Dendritic cell treated with granulocyte-macrophage colony-stimulating factor and Interleukin-4, amounts not matched to agents 40 ng/mL and 50 ng/mL, for 4 days (primary cell): ENCODE measurements at regions not wholly inside any gene's neighbourhood (a gene's known extent, or its start where the extent isn't known, plus 50 kb on each side); places are given as distances from the start of the nearest gene placed in this dataset.
A peak's percentile ranks its signal among the peaks of the same experiment; 100 is the strongest.
"Not testable (repeated sequence)": the region's sequence is repeated elsewhere in the genome, so short reads cannot be mapped to it uniquely, and the experiment has no call there.

Source experiments
- H3K27ac Mint-ChIP-seq: one replicate; pipeline ENCODE4 v1.8.0; 2022; ENCODE audit warnings: mild to moderate bottlenecking, mixed read lengths
- H3K27me3 Mint-ChIP-seq: one replicate; pipeline ENCODE4 v1.8.0; 2022; ENCODE audit warnings: mild to moderate bottlenecking, mixed read lengths
- H3K36me3 Mint-ChIP-seq: one replicate; pipeline ENCODE4 v1.8.0; 2022; ENCODE audit warnings: low read depth, mixed read lengths
- H3K4me1 Mint-ChIP-seq: one replicate; pipeline ENCODE4 v1.8.0; 2022; ENCODE audit warnings: low read depth, mixed read lengths
- H3K4me3 Mint-ChIP-seq: one replicate; pipeline ENCODE4 v1.8.0; 2022; ENCODE audit warnings: mild to moderate bottlenecking, moderate library complexity, mixed read lengths
- H3K9me3 Mint-ChIP-seq: one replicate; pipeline ENCODE4 v1.8.0; 2022; ENCODE audit warnings: mixed read lengths
- intact Hi-C: fragments of 100-400 bp; cut with micrococcal nuclease; formaldehyde crosslinking; loops from one replicate; pipeline ENCODE4 v1.15.0; 2022

- peak overlapping the region; percentile 14 for H3K27ac Mint-ChIP-seq
- intact Hi-C loops = no loop called here
Observed at GRCh38 chr15:66629817-66630576, 64.2 kb upstream of the LCTL start.

GRCh38 chr15:66630801-66631351 lies 65.1 kb upstream of the LCTL start:
- Mint-ChIP-seq H3K4me1 (peaks cover 35% of the 10 kb centered on the region), H3K27me3 (peaks cover 4% of the 10 kb centered on the region), H3K36me3 (no peaks in the 10 kb centered on the region), H3K9me3 (no peaks in the 10 kb centered on the region), H3K4me3 (no peak overlapping the region), H3K27ac (peak overlapping the region; percentile 14)
- intact Hi-C loops = no loop called here

More at GRCh38 chr15:66629817-66630576, 64.2 kb upstream of the LCTL start:
- Mint-ChIP-seq H3K36me3 (no peaks in the 10 kb centered on the region), H3K9me3 (no peaks in the 10 kb centered on the region), H3K4me3 (no peak overlapping the region), H3K4me1 (peaks cover 35% of the 10 kb centered on the region), H3K27me3 (peaks cover 4% of the 10 kb centered on the region)

- Mint-ChIP-seq H3K36me3 (no peaks in the 10 kb centered on the region), H3K4me3 (no peak overlapping the region), H3K27ac (peak overlapping the region; percentile 40), H3K27me3 (peaks cover 6% of the 10 kb centered on the region), H3K9me3 (no peaks in the 10 kb centered on the region), H3K4me1 (peaks cover 35% of the 10 kb centered on the region)
- intact Hi-C loops = no loop called here
Observed at GRCh38 chr15:66631616-66632263, 65.9 kb upstream of the LCTL start.

GRCh38 chr15:66633041-66633937 lies 67.5 kb upstream of the LCTL start:
- peak overlapping the region; percentile 20 for H3K27ac Mint-ChIP-seq
- intact Hi-C loops = no loop called here
- H3K4me3 Mint-ChIP-seq = no peak overlapping the region
- H3K36me3 Mint-ChIP-seq = no peaks in the 10 kb centered on the region
- peaks cover 6% of the 10 kb centered on the region for H3K27me3 Mint-ChIP-seq
- no peaks in the 10 kb centered on the region for H3K9me3 Mint-ChIP-seq
- peaks cover 38% of the 10 kb centered on the region for H3K4me1 Mint-ChIP-seq

GRCh38 chr15:66633938-66634250 lies 68.1 kb upstream of the LCTL start:
- H3K4me1 Mint-ChIP-seq = peaks cover 44% of the 10 kb centered on the region
- no peaks in the 10 kb centered on the region for H3K9me3 Mint-ChIP-seq
- H3K4me3 Mint-ChIP-seq = no peak overlapping the region
- H3K27me3 Mint-ChIP-seq = peaks cover 6% of the 10 kb centered on the region
- peak overlapping the region; percentile 20 for H3K27ac Mint-ChIP-seq
- no peaks in the 10 kb centered on the region for H3K36me3 Mint-ChIP-seq
- intact Hi-C loops = no loop called here

- H3K36me3 Mint-ChIP-seq = no peaks in the 10 kb centered on the region
- peaks cover 6% of the 10 kb centered on the region for H3K27me3 Mint-ChIP-seq
- H3K4me3 Mint-ChIP-seq = no peak overlapping the region
- H3K27ac Mint-ChIP-seq = no peak overlapping the region
- H3K4me1 Mint-ChIP-seq = peaks cover 44% of the 10 kb centered on the region
- intact Hi-C loops = no loop called here
- H3K9me3 Mint-ChIP-seq = no peaks in the 10 kb centered on the region
Observed at GRCh38 chr15:66634540-66634939, 67.5 kb upstream of the SMAD6 start.

GRCh38 chr15:66635006-66635405 lies 67.0 kb upstream of the SMAD6 start:
- intact Hi-C loops = no loop called here
- peaks cover 6% of the 10 kb centered on the region for H3K27me3 Mint-ChIP-seq
- H3K36me3 Mint-ChIP-seq = no peaks in the 10 kb centered on the region
- H3K4me1 Mint-ChIP-seq = peaks cover 44% of the 10 kb centered on the region
- H3K9me3 Mint-ChIP-seq = no peaks in the 10 kb centered on the region
- no peak overlapping the region for H3K4me3 Mint-ChIP-seq
- peak overlapping the region; percentile 11 for H3K27ac Mint-ChIP-seq

- intact Hi-C loops = no loop called here
- peaks cover 39% of the 10 kb centered on the region for H3K4me1 Mint-ChIP-seq
- H3K36me3 Mint-ChIP-seq = no peaks in the 10 kb centered on the region
- peak overlapping the region; percentile 11 for H3K27ac Mint-ChIP-seq
- no peak overlapping the region for H3K4me3 Mint-ChIP-seq
- no peaks in the 10 kb centered on the region for H3K9me3 Mint-ChIP-seq
- H3K27me3 Mint-ChIP-seq = peaks cover 6% of the 10 kb centered on the region
Observed at GRCh38 chr15:66635817-66636216, 66.2 kb upstream of the SMAD6 start.

GRCh38 chr15:66637044-66637443 lies 65.0 kb upstream of the SMAD6 start:
- H3K27me3 Mint-ChIP-seq, H3K36me3 Mint-ChIP-seq, H3K4me3 Mint-ChIP-seq, H3K27ac Mint-ChIP-seq, intact Hi-C loops, H3K9me3 Mint-ChIP-seq: not testable (repeated sequence)
- peaks cover 35% of the 10 kb centered on the region for H3K4me1 Mint-ChIP-seq

GRCh38 chr15:66638377-66638776 lies 63.7 kb upstream of the SMAD6 start:
- intact Hi-C loops = no loop called here
- H3K4me3 Mint-ChIP-seq = no peak overlapping the region
- peaks cover 4% of the 10 kb centered on the region for H3K27me3 Mint-ChIP-seq
- H3K27ac Mint-ChIP-seq = no peak overlapping the region
- no peaks in the 10 kb centered on the region for H3K36me3 Mint-ChIP-seq
- peaks cover 22% of the 10 kb centered on the region for H3K4me1 Mint-ChIP-seq
- no peaks in the 10 kb centered on the region for H3K9me3 Mint-ChIP-seq

GRCh38 chr15:66641485-66642315 lies 60.3 kb upstream of the SMAD6 start:
- Mint-ChIP-seq H3K4me3 (no peak overlapping the region), H3K27ac (no peak overlapping the region), H3K27me3 (no peaks in the 10 kb centered on the region), H3K36me3 (no peaks in the 10 kb centered on the region), H3K4me1 (peaks cover 9% of the 10 kb centered on the region), H3K9me3 (no peaks in the 10 kb centered on the region)
- intact Hi-C loops = no loop called here

- H3K36me3 Mint-ChIP-seq = no peaks in the 10 kb centered on the region
- H3K9me3 Mint-ChIP-seq = no peaks in the 10 kb centered on the region
- H3K4me3 Mint-ChIP-seq = no peak overlapping the region
- intact Hi-C loops = no loop called here
- H3K4me1 Mint-ChIP-seq = peaks cover 9% of the 10 kb centered on the region
- H3K27ac Mint-ChIP-seq = no peak overlapping the region
- peaks cover 2% of the 10 kb centered on the region for H3K27me3 Mint-ChIP-seq
Observed at GRCh38 chr15:66642514-66642913, 59.5 kb upstream of the SMAD6 start.

GRCh38 chr15:66643033-66643432 lies 59.0 kb upstream of the SMAD6 start:
- no peaks in the 10 kb centered on the region for H3K36me3 Mint-ChIP-seq
- H3K27me3 Mint-ChIP-seq = peaks cover 4% of the 10 kb centered on the region
- no peaks in the 10 kb centered on the region for H3K9me3 Mint-ChIP-seq
- H3K4me1 Mint-ChIP-seq = peaks cover 8% of the 10 kb centered on the region
- H3K27ac Mint-ChIP-seq = no peak overlapping the region
- intact Hi-C loops = no loop called here
- no peak overlapping the region for H3K4me3 Mint-ChIP-seq
